MCF 10A (cell line): ENCODE measurements at regions not wholly inside any gene's neighbourhood (a gene's known extent, or its start where the extent isn't known, plus 50 kb on each side); places are given as distances from the start of the nearest gene placed in this dataset.
A peak's percentile ranks its signal among the peaks of the same experiment; 100 is the strongest.

Experiments used
- BruUV-seq: library from RNA; stranded (reverse); fragments of 400-500 nt; replicated peaks from 2 replicates; lab custom pipeline; 2021; lab: Mats Ljungman, UMichigan
- CTCF ChIA-PET: fragments of 300-600 bp; sonication (Branson Sonifier 250); formaldehyde crosslinking; extraction: SDS; loops from one replicate; lab custom pipeline; 2021; ENCODE audit warnings: antibody characterized with exemption, inconsistent platforms; lab: Yijun Ruan, JAX
- POLR2A ChIA-PET: fragments of 300-600, 350-650 bp; sonication (Branson Sonifier 250); formaldehyde crosslinking; extraction: SDS; loops from one replicate; lab custom pipeline; 2020; ENCODE audit warnings: antibody characterized with exemption, inconsistent platforms; lab: Yijun Ruan, JAX
- DNase-seq: peaks from one replicate; pipeline ENCODE4 v3.0.0-alpha.2; 2018; ENCODE audit not compliant: unreplicated experiment
- H3K27ac Mint-ChIP-seq: one replicate; pipeline ENCODE4 v1.8.0; 2022; ENCODE audit warnings: mild to moderate bottlenecking, low read depth, mixed read lengths; ENCODE audit not compliant: unreplicated experiment
- H3K27me3 Mint-ChIP-seq: one replicate; pipeline ENCODE4 v1.8.0; 2022; ENCODE audit warnings: mixed read lengths; ENCODE audit not compliant: insufficient read depth, unreplicated experiment
- H3K36me3 Mint-ChIP-seq: one replicate; pipeline ENCODE4 v1.8.0; 2022; ENCODE audit warnings: mild to moderate bottlenecking, moderate library complexity, mixed read lengths; ENCODE audit not compliant: insufficient read depth, unreplicated experiment
- H3K4me1 Mint-ChIP-seq: one replicate; pipeline ENCODE4 v1.8.0; 2022; ENCODE audit warnings: mixed read lengths; ENCODE audit not compliant: insufficient read depth, unreplicated experiment
- H3K4me3 Mint-ChIP-seq: one replicate; pipeline ENCODE4 v1.8.0; 2022; ENCODE audit warnings: mild to moderate bottlenecking, moderate library complexity, mixed read lengths; ENCODE audit not compliant: unreplicated experiment
- H3K9me3 Mint-ChIP-seq: one replicate; pipeline ENCODE4 v1.8.0; 2022; ENCODE audit warnings: mixed read lengths; ENCODE audit not compliant: unreplicated experiment
- CTCF ChIP-seq: fragments of 200-600 bp; IDR thresholded peaks from one replicate; pipeline ENCODE4 v1.8.0; 2022; ENCODE audit warnings: antibody characterized with exemption, mild to moderate bottlenecking; ENCODE audit not compliant: unreplicated experiment
- intact Hi-C: fragments of 100-400 bp; cut with micrococcal nuclease; formaldehyde crosslinking; loops from 2 replicates; pipeline ENCODE4 v1.14.1; 2022

- no peak for TF ChIP-seq CTCF
- Mint-ChIP-seq H3K9me3 (no peaks in the 10 kb centered on the region), H3K36me3 (no peaks in the 10 kb centered on the region), H3K27ac (peak overlapping the region; percentile 50), H3K27me3 (no peaks in the 10 kb centered on the region), H3K4me3 (no peak overlapping the region), H3K4me1 (peaks cover 11% of the 10 kb centered on the region)
- no peak for DNase-seq
- no TSS peak for BruUV-seq
- ChIA-PET CTCF (no interaction called here), POLR2A (no interaction called here)
- intact Hi-C loops: loop anchor here (5.0 kb wide), 2 partner anchors 62 to 352 kb away; partner anchors contain the start of gene SESN3
These were observed 205.0 kb downstream of the FAM76B start for GRCh38 chr11:95584589-95584988.

- Mint-ChIP-seq H3K27me3 (no peaks in the 10 kb centered on the region), H3K4me3 (no peak overlapping the region), H3K36me3 (no peaks in the 10 kb centered on the region), H3K4me1 (peaks cover 11% of the 10 kb centered on the region), H3K9me3 (no peaks in the 10 kb centered on the region), H3K27ac (peak overlapping the region; percentile 50)
- TF ChIP-seq CTCF: no peak
- DNase-seq: peak; percentile 8
- ChIA-PET POLR2A (no interaction called here), CTCF (no interaction called here)
- intact Hi-C loops: loop anchor here (5.0 kb wide), 2 partner anchors 62 to 352 kb away; partner anchors contain the start of gene SESN3
- no TSS peak for BruUV-seq
These were observed 205.4 kb downstream of the FAM76B start for GRCh38 chr11:95584180-95584579.

- DNase-seq: peak; percentile 34
- BruUV-seq: no TSS peak
- no peaks in the 10 kb centered on the region for H3K9me3 Mint-ChIP-seq
- POLR2A ChIA-PET: interaction anchor here (1.0 to 1.1 kb wide), 4 partner anchors 14 to 332 kb away, joined by 3 to 4 read pairs (median 3); no protein-coding TSS in a partner anchor
- peak overlapping the region; percentile 55 for H3K27ac Mint-ChIP-seq
- H3K27me3 Mint-ChIP-seq: no peaks in the 10 kb centered on the region
- intact Hi-C loops: no loop called here
- no peak overlapping the region for H3K4me3 Mint-ChIP-seq
- CTCF ChIA-PET: interaction anchor here (1.0 to 1.2 kb wide), 2 partner anchors 17 to 127 kb away, joined by 3 to 4 read pairs; no protein-coding TSS in a partner anchor
- peaks cover 8% of the 10 kb centered on the region for H3K4me1 Mint-ChIP-seq
- H3K36me3 Mint-ChIP-seq: peaks cover 6% of the 10 kb centered on the region
- no peak for TF ChIP-seq CTCF
These were observed 211.7 kb downstream of the FAM76B start for GRCh38 chr11:95577716-95578460.

GRCh38 chr11:95576146-95576845 is 213.3 kb downstream of the FAM76B start:
- Mint-ChIP-seq H3K36me3 (peaks cover 6% of the 10 kb centered on the region), H3K4me3 (no peak overlapping the region), H3K27me3 (no peaks in the 10 kb centered on the region), H3K9me3 (no peaks in the 10 kb centered on the region), H3K27ac (no peak overlapping the region), H3K4me1 (peaks cover 8% of the 10 kb centered on the region)
- no TSS peak for BruUV-seq
- CTCF ChIA-PET: interaction anchor here (0.7 to 1.2 kb wide), 2 partner anchors 19 to 94 kb away, joined by 3 to 4 read pairs; no protein-coding TSS in a partner anchor
- intact Hi-C loops: no loop called here
- DNase-seq: no peak
- POLR2A ChIA-PET: interaction anchor here (0.7 to 1.0 kb wide), 2 partner anchors 22 to 376 kb away, joined by 3 read pairs; no protein-coding TSS in a partner anchor
- no peak for TF ChIP-seq CTCF
